ENCODE measurements at regions not wholly inside any gene's neighbourhood (a gene's known extent, or its start where the extent isn't known, plus 50 kb on each side); places are given as distances from the start of the nearest gene placed in this dataset.

- no peaks in the 10 kb centered on the region for H3K9me3 ChIP-seq (replicated peaks in 1 of 2; ENCODE audit: control insufficient read depth in 1 of 2, insufficient read depth in 1 of 2, low read length in 2 of 2)
- no peaks in the 10 kb centered on the region for H3K36me3 Mint-ChIP-seq
- no peaks in the 10 kb centered on the region for H3K79me2 ChIP-seq (ENCODE audit: insufficient read depth, low read length)
- no peaks in the 10 kb centered on the region for H3K4me1 ChIP-seq (ENCODE audit: control insufficient read depth in 1 of 2, insufficient read depth in 2 of 2, low read length in 2 of 2)
- no peak overlapping the region for H3K27ac Mint-ChIP-seq
- no peak overlapping the region for H3K9ac ChIP-seq (ENCODE audit: insufficient read depth, low read length, poor library complexity, severe bottlenecking)
- no peak for TF ChIP-seq CTCF (IDR thresholded peaks at IDR 0.05)
- H3K36me3 ChIP-seq (replicated peaks in 1 of 2; ENCODE audit: control insufficient read depth in 1 of 2, insufficient read depth in 2 of 2, low read length in 2 of 2), result no peaks in the 10 kb centered on the region
- intact Hi-C loops (cut with micrococcal nuclease), result no loop called here
- H3K27ac ChIP-seq (ENCODE audit: low read depth in 1 of 2, low read length in 2 of 2), result no peak overlapping the region
- H2AFZ ChIP-seq (ENCODE audit: insufficient read depth, low read depth, low read length, poor library complexity, severe bottlenecking), result no peak overlapping the region
- DNase-seq, result no peak
- 90% methylated on average over 3 of the region's 8 CpGs for WGBS (ENCODE audit: insufficient coverage)
- peaks cover 0 to 15% (median 6%) of the 10 kb centered on the region in 7 donors for H3K9me3 Mint-ChIP-seq
- H3K4me1 Mint-ChIP-seq, result peaks cover 8% of the 10 kb centered on the region
- no peaks in the 10 kb centered on the region for H4K20me1 ChIP-seq (ENCODE audit: insufficient read depth, low read length)
- no peak overlapping the region for H3K4me3 ChIP-seq (replicated peaks in 1 of 3; ENCODE audit: low read depth in 2 of 3, low read length in 3 of 3)
- H3K4me2 ChIP-seq (replicated peaks; ENCODE audit: extremely low read depth, low read length, poor library complexity, severe bottlenecking), result no peak overlapping the region
- peaks cover 2 to 6% (median 5%) of the 10 kb centered on the region in 3 donors for H3K27me3 Mint-ChIP-seq (ENCODE audit: low read depth in 3 of 3)
- no peaks in the 10 kb centered on the region for H3K27me3 ChIP-seq (ENCODE audit: control insufficient read depth in 2 of 2, insufficient read depth in 2 of 2, low read length in 2 of 2)
- H3K4me3 Mint-ChIP-seq, result no peak overlapping the region
Measured at GRCh38 chr14:76699939-76700590, 61.2 kb upstream of the VASH1 start.

- Mint-ChIP-seq H3K4me1 (peaks cover 8% of the 10 kb centered on the region), H3K36me3 (no peaks in the 10 kb centered on the region), H3K27me3 (ENCODE audit: low read depth in 3 of 3) (peaks cover 2 to 10% (median 3%) of the 10 kb centered on the region in 3 donors), H3K27ac (peak overlapping the region in 1 of 7 donors; percentile 50), H3K4me3 (no peak overlapping the region), H3K9me3 (peaks cover 0 to 15% (median 6%) of the 10 kb centered on the region in 7 donors)
- Histone ChIP-seq H3K79me2 (ENCODE audit: insufficient read depth, low read length) (no peaks in the 10 kb centered on the region), H3K9me3 (replicated peaks in 1 of 2; ENCODE audit: control insufficient read depth in 1 of 2, insufficient read depth in 1 of 2, low read length in 2 of 2) (no peaks in the 10 kb centered on the region), H4K20me1 (ENCODE audit: insufficient read depth, low read length) (no peaks in the 10 kb centered on the region), H3K4me1 (ENCODE audit: control insufficient read depth in 1 of 2, insufficient read depth in 2 of 2, low read length in 2 of 2) (no peaks in the 10 kb centered on the region), H3K4me2 (replicated peaks; ENCODE audit: extremely low read depth, low read length, poor library complexity, severe bottlenecking) (no peak overlapping the region), H3K9ac (ENCODE audit: insufficient read depth, low read length, poor library complexity, severe bottlenecking) (no peak overlapping the region), H3K36me3 (replicated peaks in 1 of 2; ENCODE audit: control insufficient read depth in 1 of 2, insufficient read depth in 2 of 2, low read length in 2 of 2) (no peaks in the 10 kb centered on the region), H3K27me3 (ENCODE audit: control insufficient read depth in 2 of 2, insufficient read depth in 2 of 2, low read length in 2 of 2) (no peaks in the 10 kb centered on the region), H2AFZ (ENCODE audit: insufficient read depth, low read depth, low read length, poor library complexity, severe bottlenecking) (no peak overlapping the region), H3K4me3 (replicated peaks in 1 of 3; ENCODE audit: low read depth in 2 of 3, low read length in 3 of 3) (no peak overlapping the region), H3K27ac (ENCODE audit: low read depth in 1 of 2, low read length in 2 of 2) (no peak overlapping the region)
- no peak for DNase-seq
- intact Hi-C loops (cut with micrococcal nuclease), result no loop called here
- WGBS (ENCODE audit: insufficient coverage), result 100% methylated on average over 3 of the region's 3 CpGs
- TF ChIP-seq CTCF (IDR thresholded peaks at IDR 0.05), result no peak
Measured at GRCh38 chr14:76701436-76701835, 59.8 kb upstream of the VASH1 start.
